ENCODE measurements at regions not wholly inside any gene's neighbourhood (a gene's known extent, or its start where the extent isn't known, plus 50 kb on each side); places are given as distances from the start of the nearest gene placed in this dataset.

DNA sequence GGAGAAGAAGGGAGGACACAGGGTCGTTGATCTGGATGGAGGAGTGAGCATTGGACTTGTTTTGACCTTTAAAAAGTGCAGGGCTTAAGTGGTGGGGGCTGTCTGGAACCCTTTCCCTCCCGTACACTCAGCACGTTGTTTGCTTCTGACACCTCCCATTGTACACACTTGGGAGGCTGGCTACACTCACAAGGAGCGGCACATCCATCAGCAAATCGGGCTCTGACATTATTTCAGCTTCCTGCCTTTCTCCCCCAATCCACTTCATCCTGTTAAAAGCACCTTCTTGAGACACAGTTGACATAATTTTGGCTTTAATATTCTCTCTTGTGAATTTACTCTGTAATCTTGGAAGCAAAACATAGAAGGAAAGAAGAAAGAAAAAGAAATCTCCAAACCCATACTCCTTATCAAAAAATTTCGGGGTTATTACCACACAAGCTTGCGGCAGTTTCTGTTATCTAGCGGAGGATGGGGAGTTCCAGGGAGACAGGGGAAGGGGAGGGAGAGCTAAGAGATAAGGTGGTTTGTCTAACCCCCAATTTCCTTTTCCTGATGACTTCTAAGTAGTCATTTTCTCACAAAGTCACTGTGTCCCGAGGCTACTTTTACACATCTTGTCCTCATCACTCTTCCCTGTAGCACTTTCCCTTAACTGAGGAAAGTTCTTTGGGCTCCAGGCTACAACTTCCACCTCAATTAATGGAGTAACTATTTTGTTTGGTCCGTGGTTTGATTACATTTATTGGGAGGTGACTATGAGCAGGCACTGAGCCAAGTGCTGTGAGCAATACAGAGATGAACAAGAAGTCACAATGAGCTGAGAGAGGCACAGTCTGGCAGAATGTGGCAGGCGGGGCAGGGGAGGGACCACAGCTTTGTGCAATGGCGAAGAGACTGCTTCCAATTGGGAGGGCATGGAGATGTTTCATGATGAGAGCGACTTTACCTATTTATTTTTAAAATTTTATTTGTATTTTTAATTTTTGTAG is 240.1 kb upstream of the MEX3C start:
- in situ Hi-C loops (cut with HindIII; ENCODE audit: low sequenced_read_pairs) = no loop called here
- no peak for DNase-seq (ENCODE audit: low spot score)

GRCh38 chr18:51438797-51439350 is 241.4 kb upstream of the MEX3C start:
- DNase-seq (ENCODE audit: low spot score) = no peak
- in situ Hi-C loops (cut with HindIII; ENCODE audit: low sequenced_read_pairs) = no loop called here

DNA sequence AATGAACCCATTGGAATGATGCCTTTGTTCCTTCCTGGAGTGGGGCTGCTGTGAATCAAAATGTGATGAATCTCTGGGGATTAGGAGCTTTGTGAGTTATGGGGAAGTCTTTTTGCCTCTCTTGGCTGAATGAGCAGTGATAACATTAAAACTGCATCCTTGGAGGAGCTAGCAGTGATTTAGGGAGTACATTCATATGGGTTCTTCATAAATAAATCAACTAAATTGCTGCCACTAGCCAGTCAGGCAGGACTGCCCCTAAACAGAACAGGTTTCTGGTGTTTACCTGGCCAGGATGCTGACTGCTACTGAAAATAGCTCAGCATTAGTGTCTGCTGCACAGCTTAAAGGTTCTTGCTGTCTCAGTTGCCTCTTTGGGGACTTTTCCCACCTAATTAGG is 244.5 kb upstream of the MEX3C start:
- no peak for DNase-seq (ENCODE audit: low spot score)
- in situ Hi-C loops (cut with HindIII; ENCODE audit: low sequenced_read_pairs) = no loop called here

- no peak for DNase-seq (ENCODE audit: low spot score)
- in situ Hi-C loops (cut with HindIII; ENCODE audit: low sequenced_read_pairs) = no loop called here
Observed at GRCh38 chr18:51446571-51447210, 249.2 kb upstream of the MEX3C start.

GRCh38 chr18:51447351-51448342 is 250.2 kb upstream of the MEX3C start:
- DNase-seq (ENCODE audit: low spot score) = peak; percentile 16
- in situ Hi-C loops (cut with HindIII; ENCODE audit: low sequenced_read_pairs) = no loop called here

GRCh38 chr18:51448949-51449348 is 251.5 kb upstream of the MEX3C start:
- in situ Hi-C loops (cut with HindIII; ENCODE audit: low sequenced_read_pairs) = no loop called here

GRCh38 chr18:51453594-51453993 is 256.1 kb upstream of the MEX3C start:
- no peak for DNase-seq (ENCODE audit: low spot score)
- in situ Hi-C loops (cut with HindIII; ENCODE audit: low sequenced_read_pairs) = no loop called here

More at GRCh38 chr18:51448949-51449348, 251.5 kb upstream of the MEX3C start:
- no peak for DNase-seq (ENCODE audit: low spot score)

- in situ Hi-C loops (cut with HindIII; ENCODE audit: low sequenced_read_pairs) = no loop called here
- no peak for DNase-seq (ENCODE audit: low spot score)
Observed at GRCh38 chr18:51458861-51459260, 261.4 kb upstream of the MEX3C start.

DNA sequence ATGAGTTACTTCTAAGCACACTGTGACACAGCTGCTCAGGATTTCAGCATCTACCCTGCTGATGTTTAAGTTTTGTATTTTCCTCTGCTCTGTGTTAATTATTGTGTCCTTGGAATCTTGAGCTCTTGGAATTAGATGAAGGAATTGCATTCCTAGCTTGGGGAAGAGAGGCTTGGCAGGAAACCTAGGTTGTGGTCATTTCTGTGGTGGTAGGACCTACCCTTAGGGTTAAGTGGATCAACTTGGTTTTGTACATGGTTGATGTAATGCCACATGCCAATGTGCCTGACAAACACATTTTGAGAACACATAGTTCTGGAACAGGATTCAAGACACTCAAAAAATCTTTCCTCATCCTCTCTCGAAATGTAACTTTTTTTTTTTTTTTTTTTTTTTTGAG is 264.5 kb upstream of the MEX3C start:
- no peak for DNase-seq (ENCODE audit: low spot score)
- in situ Hi-C loops (cut with HindIII; ENCODE audit: low sequenced_read_pairs) = no loop called here

DNA sequence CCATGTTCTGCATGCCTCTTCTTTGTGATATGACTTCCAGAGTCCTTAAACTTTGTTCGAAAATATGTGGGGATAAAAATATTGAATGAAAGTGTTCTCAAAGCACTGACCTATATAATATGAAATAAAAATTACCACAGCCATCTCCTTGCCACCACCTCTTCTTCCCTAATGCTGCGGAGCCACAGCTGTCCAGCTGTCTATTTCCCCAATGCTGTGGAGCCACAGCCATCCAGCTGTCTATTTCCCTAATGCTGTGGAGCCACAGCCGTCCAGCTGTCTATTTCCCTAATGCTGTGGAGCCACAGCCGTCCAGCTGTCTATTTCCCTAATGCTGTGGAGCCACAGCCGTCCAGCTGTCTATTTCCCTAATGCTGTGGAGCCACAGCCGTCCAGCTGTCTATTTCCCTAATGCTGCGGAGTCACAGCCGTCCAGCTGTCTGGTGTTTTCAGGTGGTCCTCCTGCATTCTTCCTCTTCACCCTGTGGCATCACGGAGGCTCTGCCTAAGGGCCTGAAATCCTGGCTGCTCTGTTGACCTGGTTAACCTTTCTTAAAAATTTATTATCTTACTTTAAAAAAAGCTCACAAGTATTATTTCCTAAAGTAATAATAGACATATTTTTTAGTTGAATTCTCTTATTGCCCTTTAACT is 266.1 kb upstream of the MEX3C start:
- no peak for DNase-seq (ENCODE audit: low spot score)
- in situ Hi-C loops (cut with HindIII; ENCODE audit: low sequenced_read_pairs) = no loop called here

GRCh38 chr18:51478908-51479307 is 281.4 kb upstream of the MEX3C start:
- no peak for DNase-seq (ENCODE audit: low spot score)
- in situ Hi-C loops (cut with HindIII; ENCODE audit: low sequenced_read_pairs) = no loop called here

DNA sequence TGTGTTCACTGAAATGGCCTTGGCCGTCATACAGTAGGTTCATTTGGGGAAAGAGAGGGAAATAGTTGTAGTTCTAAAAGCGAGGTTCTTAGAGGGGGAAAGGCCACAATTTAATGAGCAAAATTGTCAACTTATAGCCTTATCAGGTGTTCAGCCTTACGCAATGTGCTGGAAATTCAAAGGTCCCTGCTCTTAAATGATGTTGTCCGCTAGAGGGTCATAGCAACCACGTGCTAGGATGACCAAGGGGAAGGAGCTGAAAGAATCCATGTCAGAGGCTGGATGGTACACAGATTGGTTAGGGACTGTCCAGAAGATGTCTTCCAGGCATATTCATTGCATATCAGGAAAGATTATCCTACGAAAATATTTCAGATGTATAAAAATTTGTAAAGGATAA is 282.3 kb upstream of the MEX3C start:
- in situ Hi-C loops (cut with HindIII; ENCODE audit: low sequenced_read_pairs) = no loop called here
- DNase-seq (ENCODE audit: low spot score) = no peak

DNA sequence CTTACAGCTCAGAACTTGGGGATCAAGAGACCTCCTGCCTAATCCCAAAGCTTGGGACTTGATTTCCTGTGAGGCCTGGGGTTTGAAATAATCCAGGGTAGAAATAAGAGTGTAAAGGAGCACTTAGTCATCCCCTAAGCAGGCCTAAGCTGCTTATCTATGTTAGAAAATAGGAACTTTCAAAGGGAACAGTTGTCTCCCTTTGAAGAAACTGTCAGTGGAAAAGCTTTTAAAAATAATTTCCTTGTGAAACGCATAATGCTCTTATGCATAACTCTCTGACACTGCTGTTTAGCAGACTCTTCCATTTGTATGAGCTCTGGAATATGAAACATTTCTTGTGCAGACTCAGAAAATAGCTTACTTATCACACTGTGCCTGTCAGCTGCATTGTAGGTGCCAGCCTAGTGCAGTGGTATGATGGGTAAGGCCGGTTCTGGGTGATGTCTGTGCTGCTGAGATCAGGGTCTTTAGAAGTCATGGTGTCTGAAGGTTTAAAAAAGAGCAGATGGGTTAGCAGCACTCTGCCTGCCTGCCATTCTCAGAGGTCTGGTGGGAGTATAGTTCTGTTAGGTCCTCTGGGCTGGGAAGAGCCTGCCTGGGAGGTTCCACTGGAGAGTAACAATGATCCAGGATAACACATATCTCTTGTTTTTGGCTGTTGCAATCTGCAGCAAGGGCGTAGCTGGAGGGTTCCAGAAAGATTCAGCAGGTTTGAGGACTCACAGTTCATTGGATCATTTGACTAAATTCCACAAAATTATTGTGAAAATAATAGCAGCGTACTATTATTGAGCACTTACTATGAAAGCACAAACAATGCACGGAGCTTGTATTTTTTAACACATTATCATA is 283.2 kb upstream of the MEX3C start:
- in situ Hi-C loops (cut with HindIII; ENCODE audit: low sequenced_read_pairs) = no loop called here
- DNase-seq (ENCODE audit: low spot score) = no peak

DNA sequence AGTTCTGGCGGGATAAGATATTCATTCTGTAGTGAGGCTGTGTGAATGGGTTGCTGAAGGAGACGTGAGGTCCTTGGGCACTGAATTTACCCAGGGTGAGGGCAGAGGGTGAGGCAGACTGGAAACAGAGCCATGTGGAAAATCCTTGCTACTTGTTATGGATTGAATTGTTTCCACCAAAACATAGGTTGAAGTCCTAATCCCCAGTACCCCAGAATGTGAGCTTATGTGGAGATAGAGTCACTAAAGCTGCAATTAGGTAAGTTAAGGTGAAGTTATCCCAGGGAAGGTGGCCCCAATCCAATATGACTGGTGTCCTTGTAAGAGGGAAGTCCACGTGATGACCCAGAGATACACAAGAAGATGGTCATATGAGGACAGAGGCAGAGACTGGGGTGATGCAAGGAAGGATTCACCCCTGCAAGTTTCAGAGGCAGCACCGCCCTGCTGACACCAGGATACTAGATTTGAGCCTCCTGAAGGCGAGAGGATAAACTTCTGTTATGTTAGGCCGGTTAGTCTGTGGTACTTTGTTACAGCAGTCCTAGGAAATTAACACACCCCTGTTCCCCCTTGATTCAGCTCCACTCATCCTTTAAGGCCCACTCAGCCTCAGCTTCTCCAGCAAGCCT is 289.4 kb upstream of the MEX3C start:
- DNase-seq (ENCODE audit: low spot score) = no peak

DNA sequence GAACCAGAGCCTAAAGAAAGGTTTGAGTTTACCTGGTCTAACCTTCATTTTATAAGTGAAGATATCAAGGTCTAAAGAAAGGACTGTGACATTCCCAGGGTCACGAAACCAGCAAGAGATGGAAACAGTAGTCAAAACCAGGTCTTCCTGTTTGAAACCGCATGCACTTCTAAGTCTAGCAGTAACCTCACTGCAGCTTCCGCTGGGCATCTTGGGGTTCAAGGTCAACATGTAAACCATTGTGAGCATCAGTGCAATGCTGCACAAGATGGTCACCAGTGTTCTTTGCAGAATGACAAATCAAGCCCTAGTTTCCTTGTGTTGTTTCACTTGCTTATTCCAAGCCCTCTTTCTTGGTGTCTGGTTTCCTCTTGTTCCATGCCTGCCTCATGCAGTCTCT is 292.9 kb upstream of the MEX3C start:
- no peak for DNase-seq (ENCODE audit: low spot score)
- in situ Hi-C loops (cut with HindIII; ENCODE audit: low sequenced_read_pairs) = no loop called here

More for the DNA sequence above, 289.4 kb upstream of the MEX3C start:
- in situ Hi-C loops (cut with HindIII; ENCODE audit: low sequenced_read_pairs) = no loop called here

- in situ Hi-C loops (cut with HindIII; ENCODE audit: low sequenced_read_pairs) = no loop called here
- DNase-seq (ENCODE audit: low spot score) = no peak
Observed at GRCh38 chr18:51490860-51491259, 293.4 kb upstream of the MEX3C start.

DNA sequence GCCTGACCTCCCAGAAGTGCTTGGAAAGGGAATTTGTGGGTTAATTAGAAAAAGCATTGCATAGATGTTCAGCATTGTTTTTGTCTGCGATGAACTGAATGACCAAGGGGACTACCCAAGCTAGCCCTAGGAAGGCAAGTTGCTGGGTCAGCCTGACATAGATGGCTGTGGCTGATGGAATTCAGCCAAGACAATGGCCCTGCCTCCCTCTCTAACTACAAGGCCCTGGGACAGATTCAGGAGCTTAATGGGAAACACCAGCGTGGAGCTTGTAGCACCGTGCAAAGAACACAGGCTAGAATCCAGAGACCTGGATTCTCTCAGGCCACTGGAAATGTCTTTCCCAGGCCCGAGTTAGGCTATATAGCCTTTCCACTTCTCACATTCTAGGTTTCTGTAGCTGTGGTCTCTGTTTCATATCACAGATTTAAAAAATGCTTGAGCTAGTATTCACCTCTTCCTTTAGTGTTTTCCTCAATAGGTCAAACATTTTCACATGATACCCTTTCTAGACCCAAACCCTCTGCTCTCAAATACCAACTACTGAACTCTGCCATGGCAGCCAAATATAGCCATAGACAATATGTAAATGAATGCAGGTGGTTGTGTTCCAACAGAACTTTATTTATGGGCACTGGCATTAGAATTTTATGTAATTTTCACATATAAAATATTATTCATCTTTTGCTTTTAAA is 294.3 kb upstream of the MEX3C start:
- in situ Hi-C loops (cut with HindIII; ENCODE audit: low sequenced_read_pairs) = no loop called here

More for the DNA sequence above, 294.3 kb upstream of the MEX3C start:
- DNase-seq (ENCODE audit: low spot score) = no peak

Data from G401 (cell line).